IMR-90 (cell line): ENCODE measurements at regions not wholly inside any gene's neighbourhood (a gene's known extent, or its start where the extent isn't known, plus 50 kb on each side); places are given as distances from the start of the nearest gene placed in this dataset.

Source experiments
- ATAC-seq: fragments of 200-7000 bp; cut with Tn5 transposase; 2 replicates; pipeline ENCODE4 v1.9.1; 2020; ENCODE audit warnings: low read depth, mild to moderate bottlenecking, moderate library complexity
- BruUV-seq: library from RNA; stranded (reverse); fragments of 400-500 nt; replicated peaks from 2 replicates; lab custom pipeline; 2021; lab: Mats Ljungman, UMichigan
- CTCF ChIA-PET: fragments of 300-600 bp; formaldehyde crosslinking; extraction: SDS; loops from one replicate; lab custom pipeline; 2021; ENCODE audit warnings: antibody characterized with exemption; lab: Yijun Ruan, JAX
- POLR2A ChIA-PET: fragments of 300-600 bp; sonication (Branson Sonifier 250); formaldehyde crosslinking; loops from one replicate; lab custom pipeline; 2022; ENCODE audit warnings: antibody characterized with exemption; ENCODE audit not compliant: unreplicated experiment; lab: Charles Lee
- DNase-seq: peaks from one replicate; pipeline ENCODE4 v3.0.0; 2013
- H2AFZ ChIP-seq: replicated peaks from 2 replicates; pipeline ENCODE3; 2013; ENCODE audit warnings: low read length, mild to moderate bottlenecking; ENCODE audit not compliant: poor library complexity
- H2AK5ac ChIP-seq: 2 replicates; pipeline ENCODE4 v1.6.1; 2013; ENCODE audit warnings: low read depth, low read length, inconsistent platforms
- H2AK9ac ChIP-seq: replicated peaks from 2 replicates; pipeline ENCODE3; 2013; ENCODE audit warnings: mild to moderate bottlenecking, low read depth, low read length, moderate library complexity; ENCODE audit not compliant: poor library complexity
- H2BK120ac ChIP-seq: 2 replicates; pipeline ENCODE4 v1.6.1; 2013; ENCODE audit warnings: low read depth, low read length, inconsistent platforms
- H2BK15ac ChIP-seq: 3 replicates; pipeline ENCODE4 v1.6.1; 2013; ENCODE audit warnings: low read depth, low read length, inconsistent platforms
- H2BK20ac ChIP-seq: 2 replicates; pipeline ENCODE4 v1.6.1; 2013; ENCODE audit warnings: low read depth, mild to moderate bottlenecking, inconsistent platforms, low read length, moderate library complexity
- H2BK5ac ChIP-seq: 2 replicates; pipeline ENCODE4 v1.6.1; 2013; ENCODE audit warnings: mild to moderate bottlenecking, low read depth, low read length, inconsistent platforms; ENCODE audit not compliant: poor library complexity, severe bottlenecking
- H3K14ac ChIP-seq: replicated peaks from 2 replicates; pipeline ENCODE4 v1.6.1; 2013; ENCODE audit warnings: low read depth, low read length, inconsistent platforms
- H3K18ac ChIP-seq: 2 replicates; pipeline ENCODE4 v1.6.1; 2013; ENCODE audit warnings: low read depth, low read length, control low read depth
- H3K23ac ChIP-seq: 2 replicates; pipeline ENCODE4 v1.6.1; 2013; ENCODE audit warnings: low read depth, low read length, inconsistent platforms
- H3K27ac ChIP-seq: 2 replicates; pipeline ENCODE4 v1.5.1; 2013; ENCODE audit warnings: mild to moderate bottlenecking, control low read depth, low read length; ENCODE audit not compliant: insufficient read depth
- H3K27me3 ChIP-seq: 2 replicates; pipeline ENCODE4 v1.6.1; 2013; ENCODE audit warnings: low read length; ENCODE audit not compliant: control insufficient read depth, insufficient read depth
- H3K36me3 ChIP-seq: 2 replicates; pipeline ENCODE4 v1.6.1; 2013; ENCODE audit warnings: low read length, mixed read lengths; ENCODE audit not compliant: control insufficient read depth, insufficient read depth
- H3K4ac ChIP-seq: 2 replicates; pipeline ENCODE4 v1.6.1; 2013; ENCODE audit warnings: low read depth, low read length, inconsistent platforms
- H3K4me1 ChIP-seq: 2 replicates; pipeline ENCODE4 v1.6.1; 2013; ENCODE audit warnings: low read length, mixed read lengths; ENCODE audit not compliant: control insufficient read depth, insufficient read depth
- H3K4me2 ChIP-seq: 2 replicates; pipeline ENCODE4 v1.6.1; 2013; ENCODE audit warnings: low read depth, mild to moderate bottlenecking, control low read depth, low read length, moderate library complexity
- H3K4me3 ChIP-seq: 2 replicates; pipeline ENCODE4 v1.5.1; 2013; ENCODE audit warnings: low read depth, mild to moderate bottlenecking, control low read depth, low read length, moderate library complexity; ENCODE audit not compliant: insufficient read depth
- H3K56ac ChIP-seq: 2 replicates; pipeline ENCODE4 v1.6.1; 2013; ENCODE audit warnings: low read length, inconsistent platforms; ENCODE audit not compliant: insufficient read depth; ENCODE audit errors: extremely low read depth
- H3K79me1 ChIP-seq, 2 experiments: 2 replicates each; pipeline ENCODE4 v1.6.1; 2013; ENCODE audit warnings: low read length in 2 of 2, inconsistent platforms in 1 of 2, low read depth in 1 of 2
- H3K9ac ChIP-seq: 2 replicates; pipeline ENCODE4 v1.6.1; 2013; ENCODE audit warnings: low read depth, low read length, control low read depth
- H3K9me1 ChIP-seq: 2 replicates; pipeline ENCODE4 v1.6.1; 2013; ENCODE audit warnings: low read length, inconsistent platforms; ENCODE audit not compliant: insufficient read depth
- H3K9me3 ChIP-seq: 2 replicates; pipeline ENCODE4 v1.6.1; 2013; ENCODE audit warnings: low read length; ENCODE audit not compliant: control insufficient read depth, insufficient read depth
- H4K20me1 ChIP-seq: 2 replicates; pipeline ENCODE4 v1.6.1; 2013; ENCODE audit warnings: low read length, inconsistent platforms; ENCODE audit not compliant: insufficient read depth
- H4K5ac ChIP-seq: 2 replicates; pipeline ENCODE4 v1.6.1; 2013; ENCODE audit warnings: mild to moderate bottlenecking, low read depth, low read length, control low read depth
- H4K8ac ChIP-seq, 2 experiments: 2 replicates each; pipeline ENCODE4 v1.6.1; 2013; ENCODE audit warnings: low read depth in 2 of 2, low read length in 2 of 2, control low read depth in 1 of 2, inconsistent platforms in 1 of 2
- H4K91ac ChIP-seq: 2 replicates; pipeline ENCODE4 v1.6.1; 2013; ENCODE audit warnings: low read depth, low read length, inconsistent platforms; ENCODE audit not compliant: insufficient read depth
- MXI1 ChIP-seq: IDR thresholded peaks from 2 replicates; pipeline ENCODE4 v1.6.1; 2012; ENCODE audit warnings: low read depth, mild to moderate bottlenecking, low read length, moderate library complexity, borderline replicate concordance
- WGBS, 2 experiments: methylation state at CpG; one replicate each; pipeline versions ENCODE4 v1.1.5 to v1.1.7; 2013; ENCODE audit warnings: missing lambda C conversion rate in 2 of 2; ENCODE audit not compliant: insufficient read length in 1 of 2; ENCODE audit errors: extremely low coverage in 2 of 2; 5-methylcytosine and 5-hydroxymethylcytosine counted together
- dilution Hi-C: fragments of 300-500 bp; cut with HindIII; formaldehyde crosslinking; loops from one replicate; pipeline ENCODE4 v1.14.3; 2018; ENCODE audit warnings: low sequenced_read_pairs; ENCODE audit not compliant: unreplicated experiment
- in situ Hi-C: fragments of 300-500 bp; cut with MboI; formaldehyde crosslinking; loops from 3 replicates; pipeline ENCODE4 v1.14.3; 2019; ENCODE audit warnings: low sequenced_read_pairs, inconsistent platforms, mixed read lengths
- intact Hi-C: fragments of 100-400 bp; cut with micrococcal nuclease; formaldehyde crosslinking; loops from 2 replicates; pipeline ENCODE4 v1.10.0; 2022

GRCh38 chr4:124514588-124514987, 197.9 kb downstream of the ANKRD50 start:
- POLR2A ChIA-PET: no interaction called here
- ATAC-seq (no peak), DNase-seq (no peak)
- Histone ChIP-seq H3K4me3 (no peak overlapping the region), H2BK5ac (no peak overlapping the region), H4K5ac (no peak overlapping the region), H2AK5ac (no peak overlapping the region), H2BK15ac (no peak overlapping the region), H3K36me3 (no peaks in the 10 kb centered on the region), H2BK120ac (no peak overlapping the region), H3K79me1 (no peaks in the 10 kb centered on the region), H4K20me1 (no peaks in the 10 kb centered on the region), H4K91ac (no peak overlapping the region), H2AFZ (no peak overlapping the region), H3K9me3 (no peaks in the 10 kb centered on the region), H3K56ac (no peak overlapping the region), H3K27me3 (no peaks in the 10 kb centered on the region), H3K18ac (no peak overlapping the region), H3K9me1 (no peaks in the 10 kb centered on the region), H3K4me1 (no peaks in the 10 kb centered on the region), H3K14ac (no peak overlapping the region), H2AK9ac (no peak overlapping the region), H3K27ac (no peak overlapping the region), H4K8ac (no peak overlapping the region), H3K23ac (no peak overlapping the region), H3K4ac (no peak overlapping the region), H2BK20ac (no peak overlapping the region), H3K9ac (no peak overlapping the region), H3K4me2 (no peak overlapping the region)
- WGBS, 2 experiments: no CpG with 5 or more reads among the region's 2 CpGs
- in situ Hi-C loops (no loop called here), intact Hi-C loops (no loop called here), dilution Hi-C loops (no loop called here)
- CTCF ChIA-PET: no interaction called here
- no peak for TF ChIP-seq MXI1
- BruUV-seq: no TSS peak
